Neural progenitor cell (in vitro differentiated cells): ENCODE measurements at regions not wholly inside any gene's neighbourhood (a gene's known extent, or its start where the extent isn't known, plus 50 kb on each side); places are given as distances from the start of the nearest gene placed in this dataset.
"Not testable (repeated sequence)": the region's sequence is repeated elsewhere in the genome, so short reads cannot be mapped to it uniquely, and the experiment has no call there.

Source experiments
- DNase-seq: peaks from one replicate; pipeline ENCODE4 v3.0.0-alpha.2; 2016; ENCODE audit warnings: low spot score
- H2AFZ ChIP-seq: fragments of 200-600 bp; sonication (generic); replicated peaks from 2 replicates; pipeline ENCODE4 v1.6.1; 2016; ENCODE audit warnings: antibody characterized with exemption
- H3F3A ChIP-seq: fragments of 200-600 bp; sonication (generic); 2 replicates; pipeline ENCODE4 v1.6.1; 2016; ENCODE audit warnings: antibody characterized with exemption, low read depth
- H3K27ac ChIP-seq: fragments of 200-600 bp; sonication (generic); 2 replicates; pipeline ENCODE4 v1.5.1; 2016; ENCODE audit warnings: mild to moderate bottlenecking
- H3K27me3 ChIP-seq: fragments of 200-600 bp; sonication (generic); 2 replicates; pipeline ENCODE4 v1.6.1; 2016; ENCODE audit warnings: mild to moderate bottlenecking, moderate library complexity
- H3K36me3 ChIP-seq: fragments of 200-600 bp; sonication (generic); 2 replicates; pipeline ENCODE4 v1.5.1; 2016
- H3K4me1 ChIP-seq: fragments of 200-600 bp; sonication (generic); 2 replicates; pipeline ENCODE4 v1.6.1; 2016; ENCODE audit warnings: mixed run types
- H3K4me2 ChIP-seq: fragments of 200-600 bp; sonication (generic); 2 replicates; pipeline ENCODE4 v1.6.1; 2016
- H3K4me3 ChIP-seq: fragments of 200-600 bp; sonication (generic); 2 replicates; pipeline ENCODE4 v1.5.1; 2016
- H3K79me2 ChIP-seq: fragments of 200-600 bp; sonication (generic); 2 replicates; pipeline ENCODE4 v1.6.1; 2016; ENCODE audit warnings: low read depth
- H3K9ac ChIP-seq: fragments of 200-600 bp; sonication (generic); 2 replicates; pipeline ENCODE4 v1.6.1; 2016
- H3K9me3 ChIP-seq: fragments of 200-600 bp; sonication (generic); 2 replicates; pipeline ENCODE4 v1.5.1; 2016; ENCODE audit warnings: low read depth
- H4K20me1 ChIP-seq: fragments of 200-600 bp; sonication (generic); 2 replicates; pipeline ENCODE4 v1.6.1; 2016; ENCODE audit warnings: low read depth
- H3K27ac Mint-ChIP-seq: 3 replicates; pipeline ENCODE4 v1.8.0; 2021; ENCODE audit warnings: mixed read lengths
- H3K27me3 Mint-ChIP-seq: 2 replicates; pipeline ENCODE4 v1.8.0; 2022; ENCODE audit warnings: low read depth, mild to moderate bottlenecking, inconsistent platforms, moderate library complexity, mixed read lengths; ENCODE audit not compliant: insufficient read depth
- H3K36me3 Mint-ChIP-seq: 3 replicates; pipeline ENCODE4 v1.8.0; 2021; ENCODE audit warnings: mixed read lengths
- H3K4me1 Mint-ChIP-seq: 3 replicates; pipeline ENCODE4 v1.8.0; 2021; ENCODE audit warnings: mixed read lengths
- H3K4me3 Mint-ChIP-seq: 3 replicates; pipeline ENCODE4 v1.8.0; 2021; ENCODE audit warnings: mild to moderate bottlenecking, moderate library complexity, mixed read lengths
- H3K9me3 Mint-ChIP-seq: 3 replicates; pipeline ENCODE4 v1.8.0; 2020; ENCODE audit warnings: mixed read lengths

- H3K27me3 Mint-ChIP-seq, H3K9me3 ChIP-seq, DNase-seq, H3K4me3 Mint-ChIP-seq, H3K27ac ChIP-seq, H3K4me3 ChIP-seq, H3F3A ChIP-seq, H3K36me3 Mint-ChIP-seq, H3K36me3 ChIP-seq, H3K27ac Mint-ChIP-seq, H3K4me2 ChIP-seq, H2AFZ ChIP-seq, H3K79me2 ChIP-seq, H3K9ac ChIP-seq, H3K9me3 Mint-ChIP-seq, H4K20me1 ChIP-seq, H3K27me3 ChIP-seq, H3K4me1 ChIP-seq, H3K4me1 Mint-ChIP-seq: not testable (repeated sequence)
Observed at GRCh38 chr21:6027497-6027896, 4493.9 kb upstream of the TPTE start.

GRCh38 chr21:6034124-6034678 is 4487.2 kb upstream of the TPTE start:
- not testable (repeated sequence) for H2AFZ ChIP-seq, H4K20me1 ChIP-seq, H3K4me2 ChIP-seq, H3K4me3 Mint-ChIP-seq, H3K9me3 Mint-ChIP-seq, H3K4me3 ChIP-seq, H3K27me3 ChIP-seq, H3K36me3 ChIP-seq, H3K27ac Mint-ChIP-seq, H3K27ac ChIP-seq, H3K4me1 ChIP-seq, H3K79me2 ChIP-seq, H3K4me1 Mint-ChIP-seq, H3F3A ChIP-seq, H3K36me3 Mint-ChIP-seq, H3K9ac ChIP-seq, H3K9me3 ChIP-seq, DNase-seq, H3K27me3 Mint-ChIP-seq

- H4K20me1 ChIP-seq, H3K9me3 Mint-ChIP-seq, H3K9me3 ChIP-seq, H3K4me2 ChIP-seq, H3K36me3 ChIP-seq, H3F3A ChIP-seq, H3K4me1 ChIP-seq, H3K4me3 ChIP-seq, H3K79me2 ChIP-seq, H3K36me3 Mint-ChIP-seq, H3K4me1 Mint-ChIP-seq, DNase-seq, H3K27ac Mint-ChIP-seq, H3K27me3 ChIP-seq, H3K4me3 Mint-ChIP-seq, H2AFZ ChIP-seq, H3K27me3 Mint-ChIP-seq, H3K27ac ChIP-seq, H3K9ac ChIP-seq: not testable (repeated sequence)
Observed at GRCh38 chr21:6034820-6035473, 4486.4 kb upstream of the TPTE start.

- H3K27me3 Mint-ChIP-seq, H3K9me3 Mint-ChIP-seq, H3K4me3 Mint-ChIP-seq, H3K9me3 ChIP-seq, H3K27ac Mint-ChIP-seq, DNase-seq, H3K36me3 Mint-ChIP-seq, H3K27ac ChIP-seq, H3F3A ChIP-seq, H4K20me1 ChIP-seq, H2AFZ ChIP-seq, H3K9ac ChIP-seq, H3K79me2 ChIP-seq, H3K4me1 Mint-ChIP-seq, H3K4me3 ChIP-seq, H3K4me2 ChIP-seq, H3K36me3 ChIP-seq, H3K27me3 ChIP-seq, H3K4me1 ChIP-seq: not testable (repeated sequence)
Observed at GRCh38 chr21:6035474-6036155, 4485.8 kb upstream of the TPTE start.

- not testable (repeated sequence) for H3K27me3 ChIP-seq, H3K4me3 Mint-ChIP-seq, H3K36me3 ChIP-seq, DNase-seq, H3K27me3 Mint-ChIP-seq, H3K4me2 ChIP-seq, H3K9me3 ChIP-seq, H4K20me1 ChIP-seq, H3K4me1 ChIP-seq, H3K4me3 ChIP-seq, H3K4me1 Mint-ChIP-seq, H2AFZ ChIP-seq, H3K36me3 Mint-ChIP-seq, H3K79me2 ChIP-seq, H3K27ac Mint-ChIP-seq, H3K9ac ChIP-seq, H3F3A ChIP-seq, H3K9me3 Mint-ChIP-seq, H3K27ac ChIP-seq
Observed at GRCh38 chr21:6039224-6039623, 4482.2 kb upstream of the TPTE start.

- not testable (repeated sequence) for H3K9me3 Mint-ChIP-seq, H3K27me3 Mint-ChIP-seq
Observed at GRCh38 chr21:6040095-6040494, 4481.3 kb upstream of the TPTE start.

GRCh38 chr21:6043430-6044275 is 4477.7 kb upstream of the TPTE start:
- H3K4me3 Mint-ChIP-seq, H3K4me1 ChIP-seq, H3K36me3 Mint-ChIP-seq, H3K27ac Mint-ChIP-seq, H2AFZ ChIP-seq, H3K27me3 ChIP-seq, H3F3A ChIP-seq, H3K4me2 ChIP-seq, H3K9me3 ChIP-seq, H3K9ac ChIP-seq, H3K27me3 Mint-ChIP-seq, DNase-seq, H3K79me2 ChIP-seq, H3K4me3 ChIP-seq, H3K4me1 Mint-ChIP-seq, H4K20me1 ChIP-seq, H3K27ac ChIP-seq, H3K36me3 ChIP-seq, H3K9me3 Mint-ChIP-seq: not testable (repeated sequence)

More at GRCh38 chr21:6040095-6040494, 4481.3 kb upstream of the TPTE start:
- not testable (repeated sequence) for H3K79me2 ChIP-seq, H3K27me3 ChIP-seq, H3F3A ChIP-seq, H3K27ac ChIP-seq, H3K4me1 Mint-ChIP-seq, H3K4me3 ChIP-seq, H3K9ac ChIP-seq, H3K4me1 ChIP-seq, H4K20me1 ChIP-seq, H3K36me3 Mint-ChIP-seq, H3K36me3 ChIP-seq, H3K4me3 Mint-ChIP-seq, H2AFZ ChIP-seq, H3K9me3 ChIP-seq, H3K4me2 ChIP-seq, H3K27ac Mint-ChIP-seq, DNase-seq

GRCh38 chr21:6044695-6045094 is 4476.7 kb upstream of the TPTE start:
- H4K20me1 ChIP-seq, H3K36me3 Mint-ChIP-seq, H3F3A ChIP-seq, H2AFZ ChIP-seq, H3K4me1 ChIP-seq, H3K27ac ChIP-seq, H3K9me3 Mint-ChIP-seq, H3K4me3 Mint-ChIP-seq, H3K4me1 Mint-ChIP-seq, H3K9ac ChIP-seq, DNase-seq, H3K27me3 Mint-ChIP-seq, H3K4me3 ChIP-seq, H3K36me3 ChIP-seq, H3K79me2 ChIP-seq, H3K9me3 ChIP-seq, H3K27me3 ChIP-seq, H3K27ac Mint-ChIP-seq, H3K4me2 ChIP-seq: not testable (repeated sequence)
